NB4 (cell line): ENCODE measurements at regions not wholly inside any gene's neighbourhood (a gene's known extent, or its start where the extent isn't known, plus 50 kb on each side); places are given as distances from the start of the nearest gene placed in this dataset.

ENCODE experiments used
- DNase-seq: peaks from one replicate; pipeline ENCODE4 v3.0.0; 2010; ENCODE audit warnings: low read depth
- H3K4me3 ChIP-seq: one replicate; pipeline ENCODE4 v1.5.1; 2011; ENCODE audit warnings: mild to moderate bottlenecking, low read depth, low read length, moderate library complexity
- CTCF ChIP-seq: IDR thresholded peaks from one replicate; pipeline ENCODE4 v1.5.1; 2012; ENCODE audit warnings: low read depth, low read length
- MAX ChIP-seq: IDR thresholded peaks from 2 replicates; pipeline ENCODE4 v1.6.1; 2011; ENCODE audit warnings: low read depth, low read length
- MYC ChIP-seq: IDR thresholded peaks from 2 replicates; pipeline ENCODE4 v1.6.1; 2011; ENCODE audit warnings: low read depth, low read length
- POLR2A ChIP-seq: IDR thresholded peaks from 2 replicates; pipeline ENCODE4 v1.6.1; 2011; ENCODE audit warnings: mild to moderate bottlenecking; ENCODE audit not compliant: insufficient read length; ENCODE audit errors: extremely low read depth

- no peak for DNase-seq
- H3K4me3 ChIP-seq: no peak overlapping the region
- TF ChIP-seq MAX (no peak), MYC (no peak), POLR2A (no peak)
These were observed 81.6 kb downstream of the SLC5A7 start for GRCh38 chr2:108067820-108068405.

DNA sequence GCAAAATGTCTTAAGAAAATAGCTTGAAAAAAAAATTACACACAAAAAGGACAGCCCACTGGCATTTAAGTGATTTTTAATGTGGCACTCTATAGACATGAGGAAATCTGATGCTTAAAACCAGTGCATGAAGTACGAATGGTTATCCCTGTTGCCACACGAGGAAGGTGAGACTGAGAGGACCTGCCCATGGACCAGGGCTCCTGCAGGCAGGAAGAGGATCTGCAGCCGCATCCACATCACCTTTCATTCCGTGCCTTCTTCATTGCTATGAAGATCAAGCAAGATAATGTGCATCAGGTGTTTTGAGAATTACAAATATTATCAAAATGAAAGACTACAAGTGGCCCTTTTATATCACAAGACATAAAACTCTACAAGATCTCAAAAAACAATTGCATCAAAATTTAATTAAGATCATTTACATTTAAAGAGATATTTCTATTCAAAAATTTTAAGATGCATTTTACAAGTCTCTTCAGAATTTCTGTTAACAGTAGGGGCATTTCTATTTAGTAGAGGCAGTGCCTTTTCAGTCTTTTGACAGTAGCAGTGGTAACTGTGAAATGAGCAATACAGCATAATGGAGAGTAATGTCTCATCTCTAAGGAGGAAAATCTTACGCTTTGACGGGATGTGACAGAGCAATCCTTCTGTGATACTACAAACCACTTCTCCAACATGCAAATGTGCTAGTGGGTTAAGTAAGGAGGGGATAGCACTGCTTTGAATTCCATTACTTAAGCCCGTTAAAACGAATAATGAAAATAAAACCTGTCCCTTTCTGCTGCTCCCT, 83.4 kb downstream of the SLC5A7 start:
- no peak for DNase-seq
- TF ChIP-seq CTCF (no peak), MAX (no peak), MYC (no peak), POLR2A (no peak)
- no peak overlapping the region for H3K4me3 ChIP-seq

DNA sequence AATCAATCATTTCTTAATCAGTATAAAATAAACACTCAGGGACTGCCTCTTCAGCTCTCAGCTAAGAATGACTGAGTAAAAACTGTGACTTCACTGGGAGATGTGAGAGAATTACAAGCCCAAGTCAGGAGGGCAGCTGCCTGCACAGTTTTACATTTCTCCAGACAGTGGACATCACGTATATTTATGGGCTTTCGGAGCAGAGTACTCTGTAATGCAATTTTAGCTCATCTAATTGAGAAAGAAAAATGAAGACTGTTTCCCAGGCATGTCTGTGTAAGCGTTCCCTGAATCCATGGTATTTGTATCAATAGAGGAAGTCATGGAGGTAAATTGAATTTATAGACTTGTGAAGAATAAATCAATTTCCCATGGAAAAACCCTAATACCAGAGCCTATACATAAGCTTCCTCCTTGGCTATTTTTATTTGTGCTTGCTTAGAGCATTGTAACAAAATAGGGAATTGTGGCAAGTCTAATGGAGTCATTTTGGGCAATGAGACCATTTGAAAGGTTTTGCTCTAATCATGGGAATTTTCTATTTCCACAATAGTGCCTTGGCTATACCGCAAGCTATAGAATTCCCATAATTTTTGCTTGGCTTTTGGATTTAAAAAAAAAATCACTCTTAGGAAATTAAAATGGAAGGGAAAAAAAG, 87.2 kb downstream of the SLC5A7 start:
- DNase-seq: no peak
- H3K4me3 ChIP-seq: no peak overlapping the region
- TF ChIP-seq CTCF (no peak), MYC (no peak), MAX (no peak), POLR2A (no peak)

DNA sequence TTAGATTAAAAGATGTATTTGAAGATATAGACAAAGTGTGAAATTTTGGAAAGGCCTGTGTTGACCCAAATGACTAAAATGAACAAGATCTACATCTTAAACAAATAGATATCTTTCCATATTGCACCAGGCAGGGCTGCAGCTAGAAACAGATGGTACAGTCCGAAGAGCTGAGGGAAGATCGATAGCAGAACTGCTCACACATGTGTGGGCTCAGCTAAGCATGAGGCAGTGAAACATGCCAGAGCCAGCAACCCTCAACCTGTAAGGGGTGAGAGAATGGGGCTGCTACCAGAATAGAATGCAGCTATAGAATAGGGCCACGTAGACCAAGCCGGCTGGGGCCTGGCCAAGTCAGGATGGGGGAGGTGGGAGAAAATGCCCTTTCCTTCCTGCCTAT, 87.8 kb downstream of the SLC5A7 start:
- no peak for TF ChIP-seq CTCF
- TF ChIP-seq POLR2A: no peak
- TF ChIP-seq MAX: no peak
- TF ChIP-seq MYC: no peak
- no peak for DNase-seq
- H3K4me3 ChIP-seq: no peak overlapping the region

DNA sequence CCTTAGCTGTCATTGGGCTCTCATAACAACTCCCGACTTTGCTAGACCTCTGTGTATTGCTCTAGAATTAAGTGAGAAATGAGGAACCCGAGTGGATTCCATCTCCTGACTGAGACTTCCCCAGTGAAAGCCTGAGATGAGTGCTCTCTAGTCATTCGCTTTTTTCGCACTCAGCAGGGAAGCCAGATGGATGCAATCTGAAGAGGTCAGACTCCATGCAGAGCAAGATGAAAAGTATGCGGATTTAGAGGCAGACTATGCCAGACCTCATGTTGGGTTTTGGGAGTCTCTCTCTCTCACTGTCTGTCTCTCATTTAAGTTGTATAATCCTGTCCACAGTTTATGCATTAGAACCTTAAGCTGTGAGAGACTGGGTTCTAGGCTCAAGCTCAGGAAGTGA, 88.6 kb downstream of the SLC5A7 start:
- TF ChIP-seq MYC (no peak), MAX (no peak), CTCF (no peak), POLR2A (no peak)
- no peak for DNase-seq
- no peak overlapping the region for H3K4me3 ChIP-seq

DNA sequence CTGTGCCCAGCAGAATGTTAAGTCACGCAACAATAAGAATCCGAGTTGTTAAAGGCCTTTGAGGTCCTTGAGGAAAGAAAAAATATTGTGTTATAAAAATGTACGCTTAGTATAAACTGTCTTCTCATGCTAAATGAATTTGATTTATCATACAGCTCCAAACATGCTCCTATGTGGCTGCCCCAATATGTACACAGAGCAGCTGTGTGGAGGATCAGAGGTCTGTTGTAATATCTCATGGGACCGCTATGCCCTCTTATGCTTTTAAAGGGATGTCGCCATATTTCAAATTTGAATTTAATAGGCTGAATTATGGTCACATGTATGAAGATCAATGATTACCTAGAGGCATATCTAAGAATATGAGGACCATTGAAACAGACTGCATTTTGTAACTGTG, 90.2 kb downstream of the SLC5A7 start:
- no peak for DNase-seq
- H3K4me3 ChIP-seq: no peak overlapping the region
- TF ChIP-seq CTCF (no peak), MAX (no peak), POLR2A (no peak), MYC (no peak)
